ENCODE measurements at regions not wholly inside any gene's neighbourhood (a gene's known extent, or its start where the extent isn't known, plus 50 kb on each side); places are given as distances from the start of the nearest gene placed in this dataset.

GRCh38 chr5:121525706-121526105 lies 326.0 kb upstream of the FTMT start:
- TF ChIP-seq CTCF (IDR thresholded peaks at IDR 0.05) (no peak), POLR2A (IDR thresholded peaks at IDR 0.05) (no peak)
